Stomach (tissue), 8 donors: ENCODE measurements at regions not wholly inside any gene's neighbourhood (a gene's known extent, or its start where the extent isn't known, plus 50 kb on each side); places are given as distances from the start of the nearest gene placed in this dataset.

Source experiments
- DNase-seq, 2 donors: peaks; one replicate each; pipeline versions ENCODE4 v3.0.0 to v3.0.0-alpha.2; 2013 to 2019
- H3K27ac ChIP-seq, 5 donors: fragments of 200-600 bp in 4 of 5; sonication (generic) in 4 of 5; one replicate each; pipeline ENCODE4 v1.5.1; 2013 to 2019; ENCODE audit warnings: mild to moderate bottlenecking in 1 of 5, moderate library complexity in 1 of 5
- H3K27me3 ChIP-seq, 3 donors: fragments of 200-600 bp; sonication (generic); one replicate each; pipeline ENCODE4 v1.5.1; 2017 to 2019; ENCODE audit warnings: mixed run types in 1 of 3
- H3K36me3 ChIP-seq, 4 donors: fragments of 200-600 bp; sonication (generic); 1 replicate in 3 of 4; 2 replicates in 1 of 4; pipeline ENCODE4 v1.5.1; 2016 to 2019
- H3K4me1 ChIP-seq, 4 donors: fragments of 200-600 bp; sonication (generic); one replicate each; pipeline ENCODE4 v1.5.1; 2016 to 2019
- H3K4me3 ChIP-seq, 4 donors: fragments of 200-600 bp; sonication (generic) in 3 of 4; one replicate each; pipeline ENCODE4 v1.5.1; 2016 to 2019; ENCODE audit warnings: mild to moderate bottlenecking in 1 of 4
- H3K9me3 ChIP-seq, 4 donors: fragments of 200-600 bp; sonication (generic); one replicate each; pipeline ENCODE4 v1.5.1; 2016 to 2019
- EP300 ChIP-seq: sonication (generic); formaldehyde crosslinking; IDR thresholded peaks from one replicate; pipeline ENCODE4 v1.6.1; 2017; ENCODE audit warnings: antibody characterized with exemption
- POLR2A ChIP-seq, 4 donors: fragments of 450-650 bp; IDR thresholded peaks; one replicate each; pipeline ENCODE4 v1.6.1; 2016; ENCODE audit warnings: antibody characterized with exemption in 4 of 4, control low read depth in 2 of 4, mild to moderate bottlenecking in 1 of 4, moderate library complexity in 1 of 4
- POLR2AphosphoS5 ChIP-seq, 3 donors: sonication (generic); formaldehyde crosslinking; IDR thresholded peaks; one replicate each; pipeline ENCODE4 v1.6.1; 2016; ENCODE audit warnings: antibody characterized with exemption in 3 of 3
- WGBS, 5 donors: extraction: QIAGEN DNeasy Blood & Tissue Kit in 3 of 5; methylation state at CpG; one replicate each; pipeline versions ENCODE4 v1.1.5 to v1.1.7; 2013 to 2018; 5-methylcytosine and 5-hydroxymethylcytosine counted together
- intact Hi-C: fragments of 100-400 bp; cut with DNase I; formaldehyde crosslinking; loops from one replicate; pipeline ENCODE4 v1.15.1; 2023; ENCODE audit warnings: low total_unique reads
- TF ChIP-seq, protein P1 (sequence below), 7 experiments: fragments of 450-650 bp in 4 of 7; fragments of 200-600 bp in 3 of 7; sonication (generic) in 3 of 7; IDR thresholded peaks; one replicate each; pipeline ENCODE4 v1.5.1; 2016 to 2019; ENCODE audit warnings: antibody characterized with exemption in 7 of 7, control low read depth in 2 of 7, mild to moderate bottlenecking in 1 of 7
- donor health status: healthy with polysubstance abuse.
- donor health status: Bipolar disorder and iron deficiency.
- donor health status: healthy.

DNA sequence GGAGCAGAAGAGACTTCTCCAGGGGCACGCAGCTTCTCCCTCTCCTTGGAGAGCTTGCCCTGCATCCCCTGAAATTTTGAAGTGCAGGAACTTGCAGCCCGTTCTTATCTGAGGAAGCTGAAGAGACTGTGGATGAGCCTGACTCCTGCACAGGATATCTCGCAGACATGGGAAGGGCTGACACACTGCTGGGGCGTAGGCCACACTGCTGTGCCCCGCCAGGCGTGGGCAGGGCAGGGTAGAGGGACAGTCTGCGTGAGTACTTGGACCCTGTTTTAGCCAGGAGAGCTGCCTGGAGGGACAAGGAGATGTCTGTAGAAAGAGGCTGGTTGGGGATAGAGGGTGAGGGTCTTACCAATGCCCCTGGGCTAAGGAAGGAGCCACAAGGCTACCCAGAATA lies 353.7 kb upstream of the NBEA start:
- H3K4me3 ChIP-seq, result no peak overlapping the region
- H3K4me1 ChIP-seq, result peaks cover 0 to 9% (median 3%) of the 10 kb centered on the region in 4 donors
- H3K36me3 ChIP-seq, result no peaks in the 10 kb centered on the region
- intact Hi-C loops, result no loop called here
- TF ChIP-seq, protein P1, sequence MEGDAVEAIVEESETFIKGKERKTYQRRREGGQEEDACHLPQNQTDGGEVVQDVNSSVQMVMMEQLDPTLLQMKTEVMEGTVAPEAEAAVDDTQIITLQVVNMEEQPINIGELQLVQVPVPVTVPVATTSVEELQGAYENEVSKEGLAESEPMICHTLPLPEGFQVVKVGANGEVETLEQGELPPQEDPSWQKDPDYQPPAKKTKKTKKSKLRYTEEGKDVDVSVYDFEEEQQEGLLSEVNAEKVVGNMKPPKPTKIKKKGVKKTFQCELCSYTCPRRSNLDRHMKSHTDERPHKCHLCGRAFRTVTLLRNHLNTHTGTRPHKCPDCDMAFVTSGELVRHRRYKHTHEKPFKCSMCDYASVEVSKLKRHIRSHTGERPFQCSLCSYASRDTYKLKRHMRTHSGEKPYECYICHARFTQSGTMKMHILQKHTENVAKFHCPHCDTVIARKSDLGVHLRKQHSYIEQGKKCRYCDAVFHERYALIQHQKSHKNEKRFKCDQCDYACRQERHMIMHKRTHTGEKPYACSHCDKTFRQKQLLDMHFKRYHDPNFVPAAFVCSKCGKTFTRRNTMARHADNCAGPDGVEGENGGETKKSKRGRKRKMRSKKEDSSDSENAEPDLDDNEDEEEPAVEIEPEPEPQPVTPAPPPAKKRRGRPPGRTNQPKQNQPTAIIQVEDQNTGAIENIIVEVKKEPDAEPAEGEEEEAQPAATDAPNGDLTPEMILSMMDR (IDR thresholded peaks at IDR 0.05), result no peak
- TF ChIP-seq EP300 (no peak), POLR2A (IDR thresholded peaks at IDR 0.05) (no peak), POLR2AphosphoS5 (IDR thresholded peaks at IDR 0.05) (no peak)
- WGBS, 5 donors, result 86 to 95% (median 93%) methylated on average over 7 of the region's 7 CpGs
- H3K27me3 ChIP-seq, result no peaks in the 10 kb centered on the region
- no peak for DNase-seq
- no peak overlapping the region for H3K27ac ChIP-seq
- H3K9me3 ChIP-seq, result no peaks in the 10 kb centered on the region

DNA sequence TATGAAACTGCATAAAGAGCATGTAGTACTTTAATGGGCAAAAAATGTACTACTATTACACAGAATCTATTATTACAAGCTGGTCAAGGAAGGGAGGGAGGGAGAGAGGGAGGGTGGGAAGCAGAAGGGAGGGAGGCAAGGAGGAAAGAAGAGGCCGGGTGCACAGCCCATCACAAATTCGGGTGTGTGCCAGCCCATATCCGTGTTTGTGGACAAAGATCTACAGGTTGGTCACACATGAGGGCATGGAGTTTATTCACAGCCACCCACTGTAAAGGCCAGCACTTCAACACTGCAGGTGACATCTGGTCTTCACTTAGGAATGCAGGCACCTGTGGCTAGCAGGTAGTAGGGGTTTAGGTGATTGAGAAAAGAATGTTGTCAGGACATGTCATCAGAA lies 352.5 kb upstream of the NBEA start:
- intact Hi-C loops, result no loop called here
- WGBS, 5 donors, result 69 to 90% (median 76%) methylated on average over 3 of the region's 3 CpGs
- DNase-seq, result no peak
- H3K4me3 ChIP-seq, result no peak overlapping the region
- no peaks in the 10 kb centered on the region for H3K36me3 ChIP-seq
- H3K4me1 ChIP-seq, result peaks cover 0 to 9% (median 3%) of the 10 kb centered on the region in 4 donors
- no peaks in the 10 kb centered on the region for H3K27me3 ChIP-seq
- H3K9me3 ChIP-seq, result no peaks in the 10 kb centered on the region
- no peak overlapping the region for H3K27ac ChIP-seq
- TF ChIP-seq EP300, result no peak
- TF ChIP-seq POLR2A (IDR thresholded peaks at IDR 0.05), result no peak
- TF ChIP-seq, protein P1 (IDR thresholded peaks at IDR 0.05), result no peak

DNA sequence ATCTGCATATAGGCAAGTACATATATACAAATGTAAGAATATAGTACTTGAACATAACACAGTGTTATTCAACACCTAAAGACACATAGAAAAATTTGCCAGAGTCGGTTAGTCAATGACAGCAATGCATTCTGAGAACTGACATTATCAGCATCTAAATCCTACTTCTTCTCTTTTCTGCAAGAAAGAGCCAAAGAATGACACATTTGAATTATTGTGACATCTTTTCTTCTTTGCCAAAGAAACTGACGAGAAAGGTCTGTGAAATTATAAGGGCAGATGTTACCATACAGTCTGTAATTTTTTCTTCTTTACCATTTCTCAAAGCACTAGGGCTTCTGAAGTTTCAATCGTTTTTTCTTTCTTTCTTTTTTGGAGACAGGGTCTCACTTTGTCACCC lies 350.9 kb upstream of the NBEA start:
- no peaks in the 10 kb centered on the region for H3K9me3 ChIP-seq
- H3K4me3 ChIP-seq, result no peak overlapping the region
- H3K4me1 ChIP-seq, result peaks cover 0 to 9% (median 3%) of the 10 kb centered on the region in 4 donors
- intact Hi-C loops, result no loop called here
- WGBS, 5 donors, result 59 to 76% (median 70%) methylated on average over 3 of the region's 3 CpGs
- peak in 1 of 2 donors; percentile 35 for DNase-seq
- TF ChIP-seq, protein P1 (IDR thresholded peaks at IDR 0.05), result no peak
- TF ChIP-seq POLR2AphosphoS5 (IDR thresholded peaks at IDR 0.05) (no peak), EP300 (no peak), POLR2A (IDR thresholded peaks at IDR 0.05) (no peak)
- H3K36me3 ChIP-seq, result no peaks in the 10 kb centered on the region
- no peaks in the 10 kb centered on the region for H3K27me3 ChIP-seq
- no peak overlapping the region for H3K27ac ChIP-seq

DNA sequence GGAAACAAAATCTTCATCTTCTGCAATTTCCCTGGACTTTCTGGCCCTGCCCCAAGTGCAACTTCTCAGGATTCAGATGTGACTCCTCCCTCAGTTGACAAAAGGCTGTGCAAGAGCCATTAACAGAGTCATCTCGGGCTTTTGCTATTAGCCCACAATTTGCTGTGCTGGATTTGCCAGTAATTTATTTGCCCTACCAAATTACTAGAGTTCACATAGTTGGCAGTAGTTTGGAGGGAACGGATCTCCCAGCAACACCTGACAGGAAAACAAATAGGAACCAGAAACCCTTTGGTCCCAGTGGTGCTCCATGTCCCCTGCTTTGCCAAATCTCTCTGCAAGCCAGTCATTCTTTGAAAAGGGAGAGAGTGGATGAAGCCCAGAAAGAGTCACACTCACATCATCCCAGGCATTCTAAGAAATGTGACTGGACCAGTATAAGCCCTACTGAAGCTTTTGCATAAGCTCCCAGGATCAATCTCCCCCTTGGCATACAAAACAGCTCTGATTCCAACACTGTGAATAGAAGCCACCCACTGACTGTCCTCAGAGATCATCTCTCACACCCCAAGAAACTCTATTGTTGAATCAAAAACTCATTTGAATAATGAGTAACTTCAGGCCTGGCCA lies 350.1 kb upstream of the NBEA start:
- Histone ChIP-seq H3K27me3 (no peaks in the 10 kb centered on the region), H3K27ac (no peak overlapping the region), H3K4me3 (no peak overlapping the region), H3K36me3 (no peaks in the 10 kb centered on the region), H3K4me1 (peaks cover 0 to 9% (median 3%) of the 10 kb centered on the region in 4 donors), H3K9me3 (no peaks in the 10 kb centered on the region)
- TF ChIP-seq POLR2AphosphoS5 (IDR thresholded peaks at IDR 0.05) (peak in 1 of 3 donors; percentile 3), EP300 (no peak), POLR2A (IDR thresholded peaks at IDR 0.05) (no peak)
- TF ChIP-seq, protein P1 (IDR thresholded peaks at IDR 0.05), result no peak
- DNase-seq, result peak in 1 of 2 donors; percentile 64
- intact Hi-C loops, result no loop called here
- WGBS, 5 donors, result 31 to 47% (median 44%) methylated on average over 2 of the region's 2 CpGs
